IMR-90 (cell line): ENCODE measurements at regions not wholly inside any gene's neighbourhood (a gene's known extent, or its start where the extent isn't known, plus 50 kb on each side); places are given as distances from the start of the nearest gene placed in this dataset.

Source experiments
- ATAC-seq: fragments of 200-7000 bp; cut with Tn5 transposase; 2 replicates; pipeline ENCODE4 v1.9.1; 2020; ENCODE audit warnings: low read depth, mild to moderate bottlenecking, moderate library complexity
- BruUV-seq: library from RNA; stranded (reverse); fragments of 400-500 nt; replicated peaks from 2 replicates; lab custom pipeline; 2021; lab: Mats Ljungman, UMichigan
- CTCF ChIA-PET: fragments of 300-600 bp; formaldehyde crosslinking; extraction: SDS; loops from one replicate; lab custom pipeline; 2021; ENCODE audit warnings: antibody characterized with exemption; lab: Yijun Ruan, JAX
- POLR2A ChIA-PET: fragments of 300-600 bp; sonication (Branson Sonifier 250); formaldehyde crosslinking; loops from one replicate; lab custom pipeline; 2022; ENCODE audit warnings: antibody characterized with exemption; ENCODE audit not compliant: unreplicated experiment; lab: Charles Lee
- DNase-seq: peaks from one replicate; pipeline ENCODE4 v3.0.0; 2013
- H2AFZ ChIP-seq: replicated peaks from 2 replicates; pipeline ENCODE3; 2013; ENCODE audit warnings: low read length, mild to moderate bottlenecking; ENCODE audit not compliant: poor library complexity
- H2AK5ac ChIP-seq: 2 replicates; pipeline ENCODE4 v1.6.1; 2013; ENCODE audit warnings: low read depth, low read length, inconsistent platforms
- H2AK9ac ChIP-seq: replicated peaks from 2 replicates; pipeline ENCODE3; 2013; ENCODE audit warnings: mild to moderate bottlenecking, low read depth, low read length, moderate library complexity; ENCODE audit not compliant: poor library complexity
- H2BK120ac ChIP-seq: 2 replicates; pipeline ENCODE4 v1.6.1; 2013; ENCODE audit warnings: low read depth, low read length, inconsistent platforms
- H2BK15ac ChIP-seq: 3 replicates; pipeline ENCODE4 v1.6.1; 2013; ENCODE audit warnings: low read depth, low read length, inconsistent platforms
- H2BK20ac ChIP-seq: 2 replicates; pipeline ENCODE4 v1.6.1; 2013; ENCODE audit warnings: low read depth, mild to moderate bottlenecking, inconsistent platforms, low read length, moderate library complexity
- H2BK5ac ChIP-seq: 2 replicates; pipeline ENCODE4 v1.6.1; 2013; ENCODE audit warnings: mild to moderate bottlenecking, low read depth, low read length, inconsistent platforms; ENCODE audit not compliant: poor library complexity, severe bottlenecking
- H3K14ac ChIP-seq: replicated peaks from 2 replicates; pipeline ENCODE4 v1.6.1; 2013; ENCODE audit warnings: low read depth, low read length, inconsistent platforms
- H3K18ac ChIP-seq: 2 replicates; pipeline ENCODE4 v1.6.1; 2013; ENCODE audit warnings: low read depth, low read length, control low read depth
- H3K23ac ChIP-seq: 2 replicates; pipeline ENCODE4 v1.6.1; 2013; ENCODE audit warnings: low read depth, low read length, inconsistent platforms
- H3K27ac ChIP-seq: 2 replicates; pipeline ENCODE4 v1.5.1; 2013; ENCODE audit warnings: mild to moderate bottlenecking, control low read depth, low read length; ENCODE audit not compliant: insufficient read depth
- H3K27me3 ChIP-seq: 2 replicates; pipeline ENCODE4 v1.6.1; 2013; ENCODE audit warnings: low read length; ENCODE audit not compliant: control insufficient read depth, insufficient read depth
- H3K36me3 ChIP-seq: 2 replicates; pipeline ENCODE4 v1.6.1; 2013; ENCODE audit warnings: low read length, mixed read lengths; ENCODE audit not compliant: control insufficient read depth, insufficient read depth
- H3K4ac ChIP-seq: 2 replicates; pipeline ENCODE4 v1.6.1; 2013; ENCODE audit warnings: low read depth, low read length, inconsistent platforms
- H3K4me1 ChIP-seq: 2 replicates; pipeline ENCODE4 v1.6.1; 2013; ENCODE audit warnings: low read length, mixed read lengths; ENCODE audit not compliant: control insufficient read depth, insufficient read depth
- H3K4me2 ChIP-seq: 2 replicates; pipeline ENCODE4 v1.6.1; 2013; ENCODE audit warnings: low read depth, mild to moderate bottlenecking, control low read depth, low read length, moderate library complexity
- H3K4me3 ChIP-seq: 2 replicates; pipeline ENCODE4 v1.5.1; 2013; ENCODE audit warnings: low read depth, mild to moderate bottlenecking, control low read depth, low read length, moderate library complexity; ENCODE audit not compliant: insufficient read depth
- H3K56ac ChIP-seq: 2 replicates; pipeline ENCODE4 v1.6.1; 2013; ENCODE audit warnings: low read length, inconsistent platforms; ENCODE audit not compliant: insufficient read depth; ENCODE audit errors: extremely low read depth
- H3K79me1 ChIP-seq, 2 experiments: 2 replicates each; pipeline ENCODE4 v1.6.1; 2013; ENCODE audit warnings: low read length in 2 of 2, inconsistent platforms in 1 of 2, low read depth in 1 of 2
- H3K9ac ChIP-seq: 2 replicates; pipeline ENCODE4 v1.6.1; 2013; ENCODE audit warnings: low read depth, low read length, control low read depth
- H3K9me1 ChIP-seq: 2 replicates; pipeline ENCODE4 v1.6.1; 2013; ENCODE audit warnings: low read length, inconsistent platforms; ENCODE audit not compliant: insufficient read depth
- H3K9me3 ChIP-seq: 2 replicates; pipeline ENCODE4 v1.6.1; 2013; ENCODE audit warnings: low read length; ENCODE audit not compliant: control insufficient read depth, insufficient read depth
- H4K20me1 ChIP-seq: 2 replicates; pipeline ENCODE4 v1.6.1; 2013; ENCODE audit warnings: low read length, inconsistent platforms; ENCODE audit not compliant: insufficient read depth
- H4K5ac ChIP-seq: 2 replicates; pipeline ENCODE4 v1.6.1; 2013; ENCODE audit warnings: mild to moderate bottlenecking, low read depth, low read length, control low read depth
- H4K8ac ChIP-seq, 2 experiments: 2 replicates each; pipeline ENCODE4 v1.6.1; 2013; ENCODE audit warnings: low read depth in 2 of 2, low read length in 2 of 2, control low read depth in 1 of 2, inconsistent platforms in 1 of 2
- H4K91ac ChIP-seq: 2 replicates; pipeline ENCODE4 v1.6.1; 2013; ENCODE audit warnings: low read depth, low read length, inconsistent platforms; ENCODE audit not compliant: insufficient read depth
- BHLHE40 ChIP-seq: fragments of 150-350 bp; IDR thresholded peaks from 2 replicates; pipeline ENCODE4 v1.6.1; 2016; ENCODE audit warnings: mild to moderate bottlenecking, low read depth, low read length
- CEBPB ChIP-seq: IDR thresholded peaks from 2 replicates; pipeline ENCODE4 v1.6.1; 2012; ENCODE audit warnings: low read depth, low read length, improper control_type of control experiment
- CHD1 ChIP-seq: IDR thresholded peaks from 2 replicates; pipeline ENCODE4 v1.6.1; 2012; ENCODE audit warnings: low read depth, low read length, improper control_type of control experiment
- FOS ChIP-seq: fragments of 150-350 bp; IDR thresholded peaks from 2 replicates; pipeline ENCODE4 v1.6.1; 2016; ENCODE audit warnings: low read depth, low read length
- MAFK ChIP-seq: IDR thresholded peaks from 2 replicates; pipeline ENCODE4 v1.6.1; 2012; ENCODE audit warnings: low read depth, low read length, improper control_type of control experiment
- MAZ ChIP-seq: IDR thresholded peaks from 2 replicates; pipeline ENCODE4 v1.6.1; 2012; ENCODE audit warnings: low read depth, mild to moderate bottlenecking, low read length, improper control_type of control experiment, moderate library complexity, borderline replicate concordance
- MXI1 ChIP-seq: IDR thresholded peaks from 2 replicates; pipeline ENCODE4 v1.6.1; 2012; ENCODE audit warnings: low read depth, mild to moderate bottlenecking, low read length, moderate library complexity, borderline replicate concordance
- NFE2L2 ChIP-seq: fragments of 150-350 bp; IDR thresholded peaks from 2 replicates; pipeline ENCODE4 v1.6.1; 2016; ENCODE audit warnings: low read depth, mild to moderate bottlenecking, low read length
- POLR2A ChIP-seq: IDR thresholded peaks from 2 replicates; pipeline ENCODE4 v1.6.1; 2012; ENCODE audit warnings: mild to moderate bottlenecking, low read depth, low read length
- RCOR1 ChIP-seq: IDR thresholded peaks from 2 replicates; pipeline ENCODE4 v1.6.1; 2012; ENCODE audit warnings: mild to moderate bottlenecking, low read length, improper control_type of control experiment; ENCODE audit not compliant: insufficient replicate concordance
- RFX5 ChIP-seq: IDR thresholded peaks from 2 replicates; pipeline ENCODE4 v1.8.0; 2012; ENCODE audit warnings: low read depth, mild to moderate bottlenecking, low read length, moderate library complexity
- SMC3 ChIP-seq: fragments of 150-350 bp; IDR thresholded peaks from 2 replicates; pipeline ENCODE4 v1.6.1; 2016; ENCODE audit warnings: low read depth, mild to moderate bottlenecking, antibody characterized with exemption, low read length, moderate library complexity
- WGBS, 2 experiments: methylation state at CpG; one replicate each; pipeline versions ENCODE4 v1.1.5 to v1.1.7; 2013; ENCODE audit warnings: missing lambda C conversion rate in 2 of 2; ENCODE audit not compliant: insufficient read length in 1 of 2; ENCODE audit errors: extremely low coverage in 2 of 2; 5-methylcytosine and 5-hydroxymethylcytosine counted together
- dilution Hi-C: fragments of 300-500 bp; cut with HindIII; formaldehyde crosslinking; loops from one replicate; pipeline ENCODE4 v1.14.3; 2018; ENCODE audit warnings: low sequenced_read_pairs; ENCODE audit not compliant: unreplicated experiment
- in situ Hi-C: fragments of 300-500 bp; cut with MboI; formaldehyde crosslinking; loops from 3 replicates; pipeline ENCODE4 v1.14.3; 2019; ENCODE audit warnings: low sequenced_read_pairs, inconsistent platforms, mixed read lengths
- intact Hi-C: fragments of 100-400 bp; cut with micrococcal nuclease; formaldehyde crosslinking; loops from 2 replicates; pipeline ENCODE4 v1.10.0; 2022
- TF ChIP-seq, protein P1 (sequence below): conservative IDR thresholded peaks from 2 replicates; pipeline ENCODE4 v1.5.1; 2012; ENCODE audit warnings: mild to moderate bottlenecking, low read depth, low read length, improper control_type of control experiment
- TF ChIP-seq, protein P2 (sequence below): fragments of 150-350 bp; IDR thresholded peaks from 2 replicates; pipeline ENCODE4 v1.6.1; 2017; ENCODE audit warnings: mild to moderate bottlenecking, antibody characterized with exemption, low read length, low read depth
- TF ChIP-seq, protein P3 (sequence below): fragments of 150-350 bp; IDR thresholded peaks from 2 replicates; pipeline ENCODE4 v1.6.1; 2016; ENCODE audit warnings: low read depth, mild to moderate bottlenecking, low read length, moderate library complexity, borderline replicate concordance

DNA sequence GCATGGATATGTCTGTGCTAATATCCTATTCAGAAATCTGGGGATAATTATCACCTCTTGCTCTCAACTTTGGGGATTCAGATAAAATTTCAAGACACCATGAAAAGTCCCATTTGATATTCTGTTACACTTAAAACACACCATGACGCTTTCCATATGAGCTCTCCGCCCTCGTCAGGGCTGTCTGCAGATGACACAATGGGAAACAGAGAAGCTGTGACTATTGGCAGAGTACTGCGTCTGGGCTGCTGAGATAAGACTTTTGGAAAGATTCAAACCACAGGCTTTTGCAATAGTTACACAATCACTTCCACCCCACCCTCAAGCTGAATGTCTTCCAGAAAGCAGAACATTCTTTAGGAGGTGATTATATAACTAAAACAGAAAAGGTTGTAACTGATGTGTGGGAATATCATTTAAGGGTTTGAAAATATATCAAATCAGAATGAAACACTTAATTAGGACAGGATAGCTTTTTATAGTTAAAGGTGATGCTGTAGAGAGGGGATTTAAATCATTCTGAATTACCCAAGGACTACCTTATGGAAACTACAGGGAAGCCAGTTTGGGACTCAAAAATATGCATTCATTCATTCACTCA, 75.3 kb upstream of the TMPO start:
- Histone ChIP-seq H3K4me1 (peaks cover 4% of the 10 kb centered on the region), H3K9me1 (no peaks in the 10 kb centered on the region), H4K91ac (no peak overlapping the region), H2AFZ (no peak overlapping the region), H3K4me2 (no peak overlapping the region), H3K4me3 (no peak overlapping the region), H3K79me1 (no peaks in the 10 kb centered on the region), H2AK5ac (no peak overlapping the region), H2BK120ac (no peak overlapping the region), H3K9me3 (no peaks in the 10 kb centered on the region; the same call in 1 of the 2 replicates), H2BK20ac (no peak overlapping the region), H3K9ac (no peak overlapping the region), H3K27ac (no peak overlapping the region), H3K27me3 (peaks cover 23% of the 10 kb centered on the region), H4K5ac (no peak overlapping the region), H2BK15ac (no peak overlapping the region), H4K8ac (no peak overlapping the region), H4K20me1 (no peaks in the 10 kb centered on the region), H3K56ac (no peak overlapping the region), H2AK9ac (no peak overlapping the region), H3K4ac (no peak overlapping the region), H3K36me3 (no peaks in the 10 kb centered on the region), H3K18ac (no peak overlapping the region), H3K14ac (no peak overlapping the region), H2BK5ac (no peak overlapping the region), H3K23ac (no peak overlapping the region)
- in situ Hi-C loops (no loop called here), intact Hi-C loops (loop anchor here (1.0 kb wide), 1 partner anchor 35 kb away; no protein-coding TSS in a partner anchor), dilution Hi-C loops (no loop called here)
- BruUV-seq = no TSS peak
- POLR2A ChIA-PET = no interaction called here
- no CpG with 5 or more reads among the region's 4 CpGs for WGBS, 2 experiments
- ATAC-seq (peak; percentile 87), DNase-seq (peak; percentile 95)
- CTCF ChIA-PET = interaction anchor here (0.9 kb wide), 2 partner anchors 10 to 51 kb away, joined by 3 read pairs; no protein-coding TSS in a partner anchor
- TF ChIP-seq BHLHE40 (peak; percentile 40; the same call in 1 of the 2 replicates), CEBPB (peak; percentile 99), RCOR1 (peak; percentile 17), FOS (peak; percentile 51; the same call in 1 of the 2 replicates), NFE2L2 (no peak), POLR2A (no peak), RFX5 (peak; percentile 31; the same call in 1 of the 2 replicates), MXI1 (no peak), MAFK (peak; percentile 46; the same call in 1 of the 2 replicates), SMC3 (no peak), MAZ (peak; percentile 64; the same call in 1 of the 2 replicates), CHD1 (no peak)
- TF ChIP-seq, protein P1, sequence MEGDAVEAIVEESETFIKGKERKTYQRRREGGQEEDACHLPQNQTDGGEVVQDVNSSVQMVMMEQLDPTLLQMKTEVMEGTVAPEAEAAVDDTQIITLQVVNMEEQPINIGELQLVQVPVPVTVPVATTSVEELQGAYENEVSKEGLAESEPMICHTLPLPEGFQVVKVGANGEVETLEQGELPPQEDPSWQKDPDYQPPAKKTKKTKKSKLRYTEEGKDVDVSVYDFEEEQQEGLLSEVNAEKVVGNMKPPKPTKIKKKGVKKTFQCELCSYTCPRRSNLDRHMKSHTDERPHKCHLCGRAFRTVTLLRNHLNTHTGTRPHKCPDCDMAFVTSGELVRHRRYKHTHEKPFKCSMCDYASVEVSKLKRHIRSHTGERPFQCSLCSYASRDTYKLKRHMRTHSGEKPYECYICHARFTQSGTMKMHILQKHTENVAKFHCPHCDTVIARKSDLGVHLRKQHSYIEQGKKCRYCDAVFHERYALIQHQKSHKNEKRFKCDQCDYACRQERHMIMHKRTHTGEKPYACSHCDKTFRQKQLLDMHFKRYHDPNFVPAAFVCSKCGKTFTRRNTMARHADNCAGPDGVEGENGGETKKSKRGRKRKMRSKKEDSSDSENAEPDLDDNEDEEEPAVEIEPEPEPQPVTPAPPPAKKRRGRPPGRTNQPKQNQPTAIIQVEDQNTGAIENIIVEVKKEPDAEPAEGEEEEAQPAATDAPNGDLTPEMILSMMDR = 0 out of 2 replicates have a peak, but pooled peaks have one; percentile 9
- TF ChIP-seq, protein P2, sequence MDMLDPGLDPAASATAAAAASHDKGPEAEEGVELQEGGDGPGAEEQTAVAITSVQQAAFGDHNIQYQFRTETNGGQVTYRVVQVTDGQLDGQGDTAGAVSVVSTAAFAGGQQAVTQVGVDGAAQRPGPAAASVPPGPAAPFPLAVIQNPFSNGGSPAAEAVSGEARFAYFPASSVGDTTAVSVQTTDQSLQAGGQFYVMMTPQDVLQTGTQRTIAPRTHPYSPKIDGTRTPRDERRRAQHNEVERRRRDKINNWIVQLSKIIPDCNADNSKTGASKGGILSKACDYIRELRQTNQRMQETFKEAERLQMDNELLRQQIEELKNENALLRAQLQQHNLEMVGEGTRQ = no peak
- TF ChIP-seq, protein P3, sequence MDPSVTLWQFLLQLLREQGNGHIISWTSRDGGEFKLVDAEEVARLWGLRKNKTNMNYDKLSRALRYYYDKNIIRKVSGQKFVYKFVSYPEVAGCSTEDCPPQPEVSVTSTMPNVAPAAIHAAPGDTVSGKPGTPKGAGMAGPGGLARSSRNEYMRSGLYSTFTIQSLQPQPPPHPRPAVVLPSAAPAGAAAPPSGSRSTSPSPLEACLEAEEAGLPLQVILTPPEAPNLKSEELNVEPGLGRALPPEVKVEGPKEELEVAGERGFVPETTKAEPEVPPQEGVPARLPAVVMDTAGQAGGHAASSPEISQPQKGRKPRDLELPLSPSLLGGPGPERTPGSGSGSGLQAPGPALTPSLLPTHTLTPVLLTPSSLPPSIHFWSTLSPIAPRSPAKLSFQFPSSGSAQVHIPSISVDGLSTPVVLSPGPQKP = no peak
